Astrocyte of the hippocampus (primary cell): ENCODE measurements at regions not wholly inside any gene's neighbourhood (a gene's known extent, or its start where the extent isn't known, plus 50 kb on each side); places are given as distances from the start of the nearest gene placed in this dataset.
"Not testable (repeated sequence)": the region's sequence is repeated elsewhere in the genome, so short reads cannot be mapped to it uniquely, and the experiment has no call there.

Experiments
- DNase-seq: peaks from one replicate; pipeline ENCODE4 v3.0.0; 2011; ENCODE audit warnings: low read depth, low spot score

- DNase-seq, result no peak
These were observed 289.1 kb downstream of the MBD2 start for GRCh38 chr18:53935399-53935798.

- no peak for DNase-seq
These were observed 304.0 kb downstream of the MBD2 start for GRCh38 chr18:53920312-53921075.

- no peak for DNase-seq
These were observed 306.4 kb downstream of the MBD2 start for GRCh38 chr18:53918091-53918490.

DNA sequence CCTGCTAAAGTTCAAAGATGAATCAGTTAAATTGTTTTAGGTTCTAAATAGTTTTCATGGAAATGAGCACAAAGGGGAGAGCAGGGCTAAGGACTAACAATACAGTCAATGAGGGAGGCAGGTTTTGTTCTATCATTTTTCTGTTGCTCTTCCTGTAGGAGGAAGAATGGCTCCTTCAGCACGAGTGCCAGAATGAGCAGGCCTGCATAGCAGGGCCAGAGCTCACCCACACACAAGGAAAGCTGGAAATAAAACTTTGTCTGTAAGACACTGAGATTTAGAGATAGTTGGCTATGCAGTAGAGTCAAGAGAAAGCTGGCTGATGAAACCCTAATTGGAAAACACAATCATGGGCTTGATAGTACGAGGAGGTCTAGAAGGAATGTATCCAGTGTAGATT lies 313.3 kb downstream of the MBD2 start:
- DNase-seq, result no peak

- DNase-seq, result no peak
These were observed 314.8 kb downstream of the MBD2 start for GRCh38 chr18:53909668-53910067.

GRCh38 chr18:53907921-53908320 lies 316.5 kb downstream of the MBD2 start:
- no peak for DNase-seq

- DNase-seq, result peak; percentile 73
These were observed 317.8 kb downstream of the MBD2 start for GRCh38 chr18:53906681-53907080.

DNA sequence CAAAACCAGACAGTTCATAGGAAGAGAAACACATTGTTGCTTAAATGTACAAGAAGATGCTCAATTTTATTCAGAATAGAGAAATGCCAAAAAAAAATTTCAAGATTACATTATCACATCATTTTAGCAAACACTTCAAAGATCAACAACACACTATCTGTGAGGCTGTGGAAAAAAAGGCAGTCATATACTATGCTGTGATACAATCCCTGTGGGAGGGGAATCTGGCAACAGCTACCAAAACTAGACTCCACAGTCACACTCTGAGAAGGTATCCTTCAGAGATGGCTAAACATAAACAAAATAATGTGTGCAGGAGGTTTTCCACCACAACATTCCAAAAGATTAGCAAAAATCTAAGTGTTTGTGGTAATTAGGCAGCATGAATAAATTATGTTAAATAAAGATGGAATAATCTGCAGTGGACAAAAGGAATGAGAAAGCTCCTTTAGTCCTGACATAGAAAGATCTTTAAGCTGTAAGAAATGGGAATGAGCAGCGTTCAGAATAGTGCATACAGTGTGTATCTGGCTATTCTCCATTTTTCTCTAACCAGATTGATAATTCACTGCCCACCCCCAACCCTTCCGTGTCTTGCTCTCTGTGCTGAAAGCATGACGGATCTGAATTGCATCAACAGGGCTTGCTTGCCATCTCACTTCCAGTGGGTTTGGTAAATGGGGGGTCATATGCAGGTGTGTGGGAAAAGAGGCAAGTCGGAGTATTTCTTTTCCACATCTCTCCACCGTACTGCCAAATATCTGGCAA lies 329.6 kb downstream of the MBD2 start:
- peak; percentile 14 for DNase-seq

DNA sequence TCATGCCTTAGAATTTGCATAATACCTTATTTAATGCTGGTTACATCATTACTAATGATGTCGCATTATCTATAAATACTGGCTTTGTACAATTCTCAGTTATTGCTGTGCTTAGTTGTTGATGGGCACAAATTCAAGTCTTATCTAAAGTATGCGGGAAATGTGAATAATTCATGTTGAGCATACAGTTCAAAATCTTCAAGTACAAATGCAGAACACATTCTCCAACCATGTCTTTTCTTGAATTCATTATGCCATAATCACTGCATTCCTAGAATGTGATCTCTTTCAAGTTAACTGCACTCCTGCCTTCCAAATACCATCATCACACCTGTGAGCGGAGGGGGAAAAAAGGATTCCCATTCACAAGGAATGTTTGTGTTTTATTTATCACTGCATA lies 337.0 kb downstream of the MBD2 start:
- DNase-seq, result peak; percentile 39

- DNase-seq, result peak; percentile 18
These were observed 338.4 kb downstream of the MBD2 start for GRCh38 chr18:53886058-53886457.

GRCh38 chr18:53883771-53884170 lies 340.7 kb downstream of the MBD2 start:
- DNase-seq, result no peak

DNA sequence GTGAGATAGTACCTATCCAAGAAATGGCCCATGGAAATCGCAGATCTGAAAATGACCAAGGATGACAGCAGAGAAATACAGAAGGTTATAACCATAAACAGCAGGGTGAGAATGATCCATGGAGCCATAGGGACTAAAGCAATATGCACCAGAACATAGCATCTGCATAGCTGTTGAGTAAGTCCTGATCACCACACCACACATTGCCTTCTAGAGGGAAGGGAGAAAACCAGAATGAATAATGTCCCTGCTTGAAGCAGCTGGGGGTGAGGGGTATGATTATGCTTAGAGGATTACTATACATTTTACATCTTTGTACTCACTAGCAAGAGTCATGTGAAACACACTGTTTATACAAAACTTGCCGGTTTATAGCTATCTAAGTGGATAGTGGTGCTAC lies 350.4 kb downstream of the MBD2 start:
- no peak for DNase-seq

DNA sequence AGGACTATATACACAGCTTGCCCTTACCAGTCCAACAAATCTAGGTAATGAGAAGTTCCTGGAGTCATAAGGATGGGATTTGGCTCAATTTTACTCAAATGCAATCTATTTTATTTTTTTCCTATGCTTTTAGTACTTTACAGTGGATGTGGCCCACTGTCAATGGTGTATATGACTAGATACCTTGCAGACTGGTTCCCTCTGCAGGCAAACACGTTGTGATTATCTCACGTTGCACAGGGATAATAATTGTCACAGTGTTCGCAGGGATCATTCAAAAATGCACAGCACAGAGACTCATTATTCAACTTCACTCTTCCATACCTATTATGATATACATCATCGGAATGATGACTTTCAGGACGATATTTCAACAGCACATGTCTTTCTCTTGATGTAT lies 359.7 kb downstream of the MBD2 start:
- DNase-seq, result no peak

- DNase-seq, result no peak
These were observed 361.5 kb downstream of the MBD2 start for GRCh38 chr18:53862921-53863320.

DNA sequence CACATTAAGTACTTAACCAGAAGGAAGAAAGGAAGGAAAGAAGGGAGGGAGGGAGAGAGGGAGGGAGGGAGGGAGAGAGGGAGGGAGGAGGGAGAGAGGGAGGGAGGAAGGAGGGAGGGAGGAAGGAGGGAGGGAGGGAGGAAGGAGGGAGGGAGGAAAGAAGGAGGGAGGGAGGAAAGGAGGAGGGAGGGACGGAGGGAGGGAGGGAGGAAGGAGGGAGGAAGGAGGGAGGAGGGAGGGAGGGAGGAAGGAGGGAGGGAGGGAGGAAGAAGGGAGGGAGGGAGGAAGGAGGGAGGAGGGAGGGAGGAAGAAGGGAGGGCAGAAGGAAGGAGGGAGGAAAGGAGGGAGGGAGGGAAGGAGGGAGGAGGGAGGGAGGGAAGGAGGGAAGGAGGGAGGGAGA lies 363.3 kb downstream of the MBD2 start:
- DNase-seq, result no peak

DNA sequence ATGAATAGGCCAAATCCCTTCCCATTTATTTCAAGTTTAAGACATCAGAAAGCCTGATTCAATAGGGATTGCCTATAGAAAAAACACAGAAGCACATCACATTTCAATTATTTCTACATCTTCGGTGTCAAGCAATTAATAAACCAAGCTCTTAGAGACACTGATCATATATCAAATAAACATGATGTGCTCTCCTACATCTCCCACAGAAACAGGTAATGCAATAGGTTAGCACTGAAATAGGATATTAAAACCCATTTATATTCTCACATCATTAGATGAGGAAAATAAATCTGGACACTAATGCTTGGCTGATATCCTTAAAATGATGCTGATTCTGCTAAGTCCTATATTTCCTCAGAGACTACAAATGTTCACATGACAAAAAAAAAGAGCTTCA lies 364.7 kb downstream of the MBD2 start:
- no peak for DNase-seq

DNA sequence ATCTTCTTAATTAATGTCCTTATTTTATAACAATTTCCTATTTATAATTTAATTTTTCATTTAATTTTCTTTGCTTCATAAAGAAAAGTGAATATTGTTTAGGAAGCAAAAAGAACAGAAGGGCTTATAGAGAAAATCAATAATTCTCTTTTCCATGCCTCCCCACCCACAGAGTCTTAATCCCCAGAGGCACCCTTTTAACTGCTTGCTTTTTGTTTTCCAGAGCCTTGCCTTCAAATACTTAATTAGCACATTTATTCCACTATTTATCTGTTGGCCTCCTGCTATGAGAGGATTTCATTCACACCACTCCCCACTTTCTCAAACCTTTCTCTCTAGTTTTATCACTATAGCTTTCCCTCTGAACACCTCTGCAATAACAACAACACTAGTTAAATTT lies 373.6 kb downstream of the MBD2 start:
- DNase-seq, result no peak

DNA sequence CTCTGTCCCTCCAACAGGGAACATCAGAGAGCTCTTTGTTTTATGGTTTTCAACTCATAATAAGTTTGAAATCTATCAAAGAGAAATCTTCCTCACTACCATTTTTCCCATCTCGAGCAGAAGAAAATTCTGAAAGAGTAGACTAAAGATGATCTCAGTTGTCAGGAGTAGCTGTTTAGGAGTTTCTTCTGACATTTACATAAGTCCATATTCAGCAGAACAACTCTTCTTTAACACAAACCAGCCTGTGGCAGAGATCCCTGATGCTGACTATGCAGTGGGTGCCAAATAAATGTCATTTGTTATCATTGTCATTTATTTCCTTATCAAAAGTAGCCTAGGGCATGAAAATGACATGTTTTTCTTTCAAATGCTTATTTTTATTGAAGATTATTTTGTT lies 380.7 kb downstream of the MBD2 start:
- DNase-seq, result no peak

DNA sequence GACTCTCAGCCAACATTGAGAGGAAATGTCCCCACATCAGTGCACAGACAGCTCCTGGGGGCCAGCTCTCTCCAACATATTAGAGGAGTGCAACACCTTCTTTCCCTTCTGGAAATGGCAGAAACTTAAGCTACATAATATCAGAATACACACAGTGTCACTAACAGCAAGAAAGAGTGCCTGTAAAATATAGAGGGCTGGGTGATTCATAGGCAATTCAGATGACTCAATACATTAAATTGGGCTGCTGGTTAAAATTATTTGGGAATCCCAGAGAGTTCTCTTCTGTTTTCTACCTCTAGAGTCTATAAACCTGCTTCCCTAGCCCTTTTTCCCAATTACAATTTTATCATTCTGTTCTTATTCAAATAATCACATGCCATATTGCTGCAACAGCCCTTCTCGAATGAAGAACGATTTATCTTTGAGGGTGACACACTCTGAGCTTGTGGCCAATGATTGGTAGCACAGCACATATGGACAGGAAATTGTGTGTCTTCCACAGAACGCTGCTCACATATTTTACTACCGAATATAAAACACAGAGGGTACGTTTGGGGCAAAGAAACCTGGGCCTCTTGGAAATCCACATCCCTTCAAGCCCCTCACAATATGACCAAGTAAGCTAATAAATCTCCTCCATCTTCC lies 381.2 kb downstream of the MBD2 start:
- no peak for DNase-seq

GRCh38 chr18:53838746-53839145 lies 385.7 kb downstream of the MBD2 start:
- DNase-seq, result no peak

DNA sequence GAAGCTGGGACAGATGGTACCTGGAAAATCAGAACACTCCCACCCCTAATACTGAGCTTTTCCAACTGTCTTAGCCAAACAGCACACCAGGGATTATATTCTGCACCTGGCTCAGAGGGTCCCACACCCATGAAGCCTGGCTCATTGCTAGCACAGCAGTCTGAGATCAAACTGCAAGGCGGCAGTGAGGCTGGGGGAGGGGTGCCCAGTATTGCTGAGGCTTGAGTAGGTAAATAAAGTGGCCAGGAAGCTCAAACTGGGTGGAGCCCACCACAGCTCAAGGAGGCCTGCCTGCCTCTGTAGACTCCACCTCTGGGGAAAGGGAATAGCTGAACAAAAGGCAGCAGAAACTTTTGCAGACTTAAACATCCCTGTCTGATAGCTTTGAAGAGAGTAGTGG lies 403.3 kb downstream of the MBD2 start:
- DNase-seq, result not testable (repeated sequence)

- DNase-seq, result no peak
These were observed 404.8 kb downstream of the MBD2 start for GRCh38 chr18:53819671-53820070.

DNA sequence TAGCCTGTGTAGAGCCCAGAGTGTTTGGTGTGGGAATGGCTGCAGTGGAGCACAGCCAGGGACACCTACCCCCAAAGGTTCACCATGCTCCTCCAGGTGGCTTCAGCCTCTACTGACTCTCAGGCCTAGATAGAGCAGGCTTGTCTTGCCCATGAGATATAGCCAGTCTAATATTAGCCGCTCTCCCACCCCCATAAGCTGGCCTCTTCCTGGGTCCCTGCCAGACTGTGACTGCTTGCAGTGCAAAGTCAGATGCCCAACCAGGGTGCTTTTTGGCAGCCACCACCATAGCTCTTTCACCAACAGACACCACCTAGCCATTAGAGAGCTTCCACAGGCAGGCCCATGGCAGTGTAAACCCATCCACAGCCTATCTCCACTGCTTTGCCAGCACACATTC lies 405.3 kb downstream of the MBD2 start:
- DNase-seq, result no peak
